Body of pancreas (tissue), 4 donors: ENCODE measurements at regions not wholly inside any gene's neighbourhood (a gene's known extent, or its start where the extent isn't known, plus 50 kb on each side); places are given as distances from the start of the nearest gene placed in this dataset.

Source experiments
- CTCF ChIP-seq, 7 experiments: fragments of 450-650 bp in 4 of 7; fragments of 200-600 bp in 3 of 7; sonication (generic) in 3 of 7; IDR thresholded peaks; one replicate each; pipeline ENCODE4 v1.5.1; 2016 to 2019; ENCODE audit warnings: antibody characterized with exemption in 7 of 7
- POLR2A ChIP-seq, 3 donors: fragments of 450-650 bp; IDR thresholded peaks; one replicate each; pipeline ENCODE4 v1.6.1; 2016; ENCODE audit warnings: antibody characterized with exemption in 3 of 3, mild to moderate bottlenecking in 2 of 3

GRCh38 chr17:77565166-77565565 is 393.3 kb upstream of the TNRC6C start:
- TF ChIP-seq CTCF (IDR thresholded peaks at IDR 0.05) (no peak), POLR2A (IDR thresholded peaks at IDR 0.05) (no peak)
